ENCODE measurements at regions not wholly inside any gene's neighbourhood (a gene's known extent, or its start where the extent isn't known, plus 50 kb on each side); places are given as distances from the start of the nearest gene placed in this dataset.

DNA sequence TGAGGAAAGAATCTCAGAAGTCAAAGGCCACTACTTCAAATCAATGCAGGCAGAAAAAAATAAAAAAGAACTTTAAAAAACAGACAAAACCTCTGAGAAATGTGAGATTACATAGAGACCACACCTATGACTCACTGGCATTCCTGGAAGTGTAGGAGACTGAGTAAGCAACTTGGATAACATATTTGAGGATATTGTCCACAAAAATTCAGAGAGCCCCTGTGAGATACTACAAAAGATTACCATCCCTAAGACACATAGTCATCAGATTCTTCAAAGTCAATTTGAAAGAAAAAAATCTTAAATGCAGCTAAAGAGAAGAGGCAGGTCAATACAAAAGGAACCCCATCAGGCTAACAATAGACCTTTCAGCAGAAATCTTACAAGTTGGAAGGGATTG, 887.3 kb downstream of the NTRK3 start:
- TF ChIP-seq, protein P1, sequence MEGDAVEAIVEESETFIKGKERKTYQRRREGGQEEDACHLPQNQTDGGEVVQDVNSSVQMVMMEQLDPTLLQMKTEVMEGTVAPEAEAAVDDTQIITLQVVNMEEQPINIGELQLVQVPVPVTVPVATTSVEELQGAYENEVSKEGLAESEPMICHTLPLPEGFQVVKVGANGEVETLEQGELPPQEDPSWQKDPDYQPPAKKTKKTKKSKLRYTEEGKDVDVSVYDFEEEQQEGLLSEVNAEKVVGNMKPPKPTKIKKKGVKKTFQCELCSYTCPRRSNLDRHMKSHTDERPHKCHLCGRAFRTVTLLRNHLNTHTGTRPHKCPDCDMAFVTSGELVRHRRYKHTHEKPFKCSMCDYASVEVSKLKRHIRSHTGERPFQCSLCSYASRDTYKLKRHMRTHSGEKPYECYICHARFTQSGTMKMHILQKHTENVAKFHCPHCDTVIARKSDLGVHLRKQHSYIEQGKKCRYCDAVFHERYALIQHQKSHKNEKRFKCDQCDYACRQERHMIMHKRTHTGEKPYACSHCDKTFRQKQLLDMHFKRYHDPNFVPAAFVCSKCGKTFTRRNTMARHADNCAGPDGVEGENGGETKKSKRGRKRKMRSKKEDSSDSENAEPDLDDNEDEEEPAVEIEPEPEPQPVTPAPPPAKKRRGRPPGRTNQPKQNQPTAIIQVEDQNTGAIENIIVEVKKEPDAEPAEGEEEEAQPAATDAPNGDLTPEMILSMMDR (tag by site-specific recombination; IDR thresholded peaks at IDR 0.05): no peak
- no peak for TF ChIP-seq ZNF239 (tag by site-specific recombination; IDR thresholded peaks at IDR 0.05)
- TF ChIP-seq ZNF274 (IDR thresholded peaks at IDR 0.05; ENCODE audit: low read length): no peak
- no peak for TF ChIP-seq ZNF274 (tag by site-specific recombination; IDR thresholded peaks at IDR 0.05; ENCODE audit: borderline replicate concordance)
- TF ChIP-seq, protein P2, sequence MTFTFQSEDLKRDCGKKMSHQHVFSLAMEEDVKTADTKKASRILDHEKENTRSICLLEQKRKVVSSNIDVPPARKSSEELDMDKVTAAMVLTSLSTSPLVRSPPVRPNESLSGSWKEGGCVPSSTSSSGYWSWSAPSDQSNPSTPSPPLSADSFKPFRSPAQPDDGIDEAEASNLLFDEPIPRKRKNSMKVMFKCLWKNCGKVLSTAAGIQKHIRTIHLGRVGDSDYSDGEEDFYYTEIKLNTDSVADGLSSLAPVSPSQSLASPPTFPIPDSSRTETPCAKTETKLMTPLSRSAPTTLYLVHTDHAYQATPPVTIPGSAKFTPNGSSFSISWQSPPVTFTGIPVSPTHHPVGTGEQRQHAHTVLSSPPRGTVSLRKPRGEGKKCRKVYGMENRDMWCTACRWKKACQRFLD (tag by site-specific recombination; IDR thresholded peaks at IDR 0.05): no peak
- TF ChIP-seq, protein P3, sequence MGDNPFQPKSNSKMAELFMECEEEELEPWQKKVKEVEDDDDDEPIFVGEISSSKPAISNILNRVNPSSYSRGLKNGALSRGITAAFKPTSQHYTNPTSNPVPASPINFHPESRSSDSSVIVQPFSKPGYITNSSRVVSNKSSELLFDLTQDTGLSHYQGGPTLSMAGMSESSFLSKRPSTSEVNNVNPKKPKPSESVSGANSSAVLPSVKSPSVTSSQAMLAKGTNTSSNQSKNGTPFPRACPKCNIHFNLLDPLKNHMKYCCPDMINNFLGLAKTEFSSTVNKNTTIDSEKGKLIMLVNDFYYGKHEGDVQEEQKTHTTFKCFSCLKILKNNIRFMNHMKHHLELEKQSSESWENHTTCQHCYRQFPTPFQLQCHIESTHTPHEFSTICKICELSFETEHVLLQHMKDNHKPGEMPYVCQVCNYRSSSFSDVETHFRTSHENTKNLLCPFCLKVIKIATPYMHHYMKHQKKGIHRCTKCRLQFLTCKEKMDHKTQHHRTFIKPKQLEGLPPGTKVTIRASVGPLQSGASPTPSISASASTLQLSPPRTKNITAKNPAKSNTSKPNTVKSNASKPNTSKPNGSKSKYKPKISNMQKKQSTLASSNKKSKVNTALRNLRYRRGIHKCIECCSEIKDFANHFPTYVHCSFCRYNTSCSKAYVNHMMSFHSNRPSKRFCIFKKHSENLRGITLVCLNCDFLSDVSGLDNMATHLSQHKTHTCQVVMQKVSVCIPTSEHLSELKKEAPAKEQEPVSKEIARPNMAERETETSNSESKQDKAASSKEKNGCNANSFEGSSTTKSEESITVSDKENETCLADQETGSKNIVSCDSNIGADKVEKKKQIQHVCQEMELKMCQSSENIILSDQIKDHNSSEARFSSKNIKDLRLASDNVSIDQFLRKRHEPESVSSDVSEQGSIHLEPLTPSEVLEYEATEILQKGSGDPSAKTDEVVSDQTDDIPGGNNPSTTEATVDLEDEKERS (tag by site-specific recombination; IDR thresholded peaks at IDR 0.05): no peak
- TF ChIP-seq, protein P4, sequence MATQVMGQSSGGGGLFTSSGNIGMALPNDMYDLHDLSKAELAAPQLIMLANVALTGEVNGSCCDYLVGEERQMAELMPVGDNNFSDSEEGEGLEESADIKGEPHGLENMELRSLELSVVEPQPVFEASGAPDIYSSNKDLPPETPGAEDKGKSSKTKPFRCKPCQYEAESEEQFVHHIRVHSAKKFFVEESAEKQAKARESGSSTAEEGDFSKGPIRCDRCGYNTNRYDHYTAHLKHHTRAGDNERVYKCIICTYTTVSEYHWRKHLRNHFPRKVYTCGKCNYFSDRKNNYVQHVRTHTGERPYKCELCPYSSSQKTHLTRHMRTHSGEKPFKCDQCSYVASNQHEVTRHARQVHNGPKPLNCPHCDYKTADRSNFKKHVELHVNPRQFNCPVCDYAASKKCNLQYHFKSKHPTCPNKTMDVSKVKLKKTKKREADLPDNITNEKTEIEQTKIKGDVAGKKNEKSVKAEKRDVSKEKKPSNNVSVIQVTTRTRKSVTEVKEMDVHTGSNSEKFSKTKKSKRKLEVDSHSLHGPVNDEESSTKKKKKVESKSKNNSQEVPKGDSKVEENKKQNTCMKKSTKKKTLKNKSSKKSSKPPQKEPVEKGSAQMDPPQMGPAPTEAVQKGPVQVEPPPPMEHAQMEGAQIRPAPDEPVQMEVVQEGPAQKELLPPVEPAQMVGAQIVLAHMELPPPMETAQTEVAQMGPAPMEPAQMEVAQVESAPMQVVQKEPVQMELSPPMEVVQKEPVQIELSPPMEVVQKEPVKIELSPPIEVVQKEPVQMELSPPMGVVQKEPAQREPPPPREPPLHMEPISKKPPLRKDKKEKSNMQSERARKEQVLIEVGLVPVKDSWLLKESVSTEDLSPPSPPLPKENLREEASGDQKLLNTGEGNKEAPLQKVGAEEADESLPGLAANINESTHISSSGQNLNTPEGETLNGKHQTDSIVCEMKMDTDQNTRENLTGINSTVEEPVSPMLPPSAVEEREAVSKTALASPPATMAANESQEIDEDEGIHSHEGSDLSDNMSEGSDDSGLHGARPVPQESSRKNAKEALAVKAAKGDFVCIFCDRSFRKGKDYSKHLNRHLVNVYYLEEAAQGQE (tag by site-specific recombination; IDR thresholded peaks at IDR 0.05): no peak
